GM23248 (cell line): ENCODE measurements at regions not wholly inside any gene's neighbourhood (a gene's known extent, or its start where the extent isn't known, plus 50 kb on each side); places are given as distances from the start of the nearest gene placed in this dataset.

Source experiments
- EZH2 ChIP-seq: fragments of 200-600 bp; sonication (generic); IDR thresholded peaks from 2 replicates; pipeline ENCODE4 v1.6.1; 2018; ENCODE audit warnings: antibody characterized with exemption, mild to moderate bottlenecking; ENCODE audit not compliant: insufficient read depth, poor library complexity, severe bottlenecking
- EZH2phosphoT487 ChIP-seq: fragments of 200-600 bp; sonication (generic); IDR thresholded peaks from 2 replicates; pipeline ENCODE4 v1.6.1; 2018; ENCODE audit warnings: antibody characterized with exemption, moderate library complexity, mild to moderate bottlenecking, low read depth; ENCODE audit not compliant: insufficient read depth

GRCh38 chr6:106744781-106745180 is 115.4 kb downstream of the QRSL1 start:
- TF ChIP-seq EZH2 (no peak), EZH2phosphoT487 (no peak)
